ENCODE measurements at regions not wholly inside any gene's neighbourhood (a gene's known extent, or its start where the extent isn't known, plus 50 kb on each side); places are given as distances from the start of the nearest gene placed in this dataset.

DNA sequence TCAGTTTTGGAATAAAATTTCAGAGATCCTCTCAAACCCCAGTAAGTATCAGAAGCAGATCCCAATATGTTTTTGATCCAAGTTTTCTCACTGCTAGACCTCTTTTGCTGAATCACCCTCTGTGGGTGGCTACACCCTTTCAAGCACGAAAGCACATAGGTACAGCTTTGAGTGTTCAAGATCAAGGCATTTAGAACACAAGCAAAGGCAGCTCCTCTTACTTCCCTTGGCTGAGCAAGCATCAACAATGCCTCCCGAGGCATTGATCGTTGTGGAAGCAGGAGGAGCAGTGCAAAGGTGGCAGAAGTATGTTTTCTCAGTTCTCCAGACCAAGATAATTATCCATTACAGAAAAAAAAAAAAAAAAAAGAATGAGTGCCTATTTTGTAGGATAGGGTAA, 72.0 kb upstream of the TSPAN7 start:
- intact Hi-C loops (cut with micrococcal nuclease), result no loop called here
- ChIA-PET CTCF (no interaction called here), POLR2A (no interaction called here)
- Histone ChIP-seq H3K4me3 (replicated peaks in 1 of 3; ENCODE audit: insufficient read depth in 1 of 3, low read depth in 1 of 3, low read length in 3 of 3) (no peak overlapping the region), H3K27me3 (ENCODE audit: control insufficient read depth in 2 of 2, insufficient read depth in 2 of 2, low read length in 2 of 2) (no peaks in the 10 kb centered on the region), H3K4me2 (ENCODE audit: insufficient read depth, low read length) (no peak overlapping the region), H2AFZ (ENCODE audit: low read depth, low read length) (no peak overlapping the region), H3K27ac (ENCODE audit: insufficient read depth, low read depth, low read length) (no peak overlapping the region), H3K9me1 (replicated peaks; ENCODE audit: control insufficient read depth, extremely low read depth, insufficient read depth, low read length) (no peaks in the 10 kb centered on the region), H4K20me1 (replicated peaks; ENCODE audit: control insufficient read depth, extremely low read depth, insufficient read depth, low read length) (no peaks in the 10 kb centered on the region), H3K9me3 (replicated peaks; ENCODE audit: control insufficient read depth, insufficient read depth, low read length) (no peaks in the 10 kb centered on the region), H3K79me2 (ENCODE audit: control insufficient read depth, insufficient read depth, low read length) (no peaks in the 10 kb centered on the region), H3K4me1 (ENCODE audit: control insufficient read depth, extremely low read depth, insufficient read depth, low read length) (no peaks in the 10 kb centered on the region), H3K9ac (replicated peaks; ENCODE audit: extremely low read depth, insufficient read depth, low read length) (no peak overlapping the region), H3K36me3 (ENCODE audit: control insufficient read depth in 2 of 2, extremely low read depth in 1 of 2, insufficient read depth in 2 of 2, low read length in 2 of 2) (no peaks in the 10 kb centered on the region)
- TF ChIP-seq GATA2 (IDR thresholded peaks at IDR 0.05; ENCODE audit: insufficient read depth, insufficient read length, low read depth, low read length) (no peak), JUN (IDR thresholded peaks at IDR 0.05; ENCODE audit: borderline replicate concordance, insufficient read depth, insufficient read length, low read depth) (no peak), POLR2AphosphoS5 (IDR thresholded peaks at IDR 0.05; ENCODE audit: insufficient read depth, low read depth, low read length) (no peak), POLR2A (IDR thresholded peaks at IDR 0.05; ENCODE audit: low read depth, low read length) (no peak), FOS (IDR thresholded peaks at IDR 0.05; ENCODE audit: borderline replicate concordance, insufficient read depth, low read length) (no peak), MYC (IDR thresholded peaks at IDR 0.05; ENCODE audit: low read depth, low read length) (no peak), EZH2 (IDR thresholded peaks at IDR 0.05; ENCODE audit: borderline replicate concordance, low read depth, low read length, severe bottlenecking) (no peak)
- TF ChIP-seq, protein P1, sequence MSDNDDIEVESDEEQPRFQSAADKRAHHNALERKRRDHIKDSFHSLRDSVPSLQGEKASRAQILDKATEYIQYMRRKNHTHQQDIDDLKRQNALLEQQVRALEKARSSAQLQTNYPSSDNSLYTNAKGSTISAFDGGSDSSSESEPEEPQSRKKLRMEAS (IDR thresholded peaks at IDR 0.05; ENCODE audit: insufficient read depth, insufficient read length), result no peak
- dilution Hi-C loops (cut with MboI; ENCODE audit: extremely low pct_ligation_motif_present, low sequenced_read_pairs), result no loop called here
- FAIRE-seq, result no peak
- no TSS peak for BruUV-seq (replicated peaks)
- DNase-seq (ENCODE audit: low read depth, low spot score), result no peak

DNA sequence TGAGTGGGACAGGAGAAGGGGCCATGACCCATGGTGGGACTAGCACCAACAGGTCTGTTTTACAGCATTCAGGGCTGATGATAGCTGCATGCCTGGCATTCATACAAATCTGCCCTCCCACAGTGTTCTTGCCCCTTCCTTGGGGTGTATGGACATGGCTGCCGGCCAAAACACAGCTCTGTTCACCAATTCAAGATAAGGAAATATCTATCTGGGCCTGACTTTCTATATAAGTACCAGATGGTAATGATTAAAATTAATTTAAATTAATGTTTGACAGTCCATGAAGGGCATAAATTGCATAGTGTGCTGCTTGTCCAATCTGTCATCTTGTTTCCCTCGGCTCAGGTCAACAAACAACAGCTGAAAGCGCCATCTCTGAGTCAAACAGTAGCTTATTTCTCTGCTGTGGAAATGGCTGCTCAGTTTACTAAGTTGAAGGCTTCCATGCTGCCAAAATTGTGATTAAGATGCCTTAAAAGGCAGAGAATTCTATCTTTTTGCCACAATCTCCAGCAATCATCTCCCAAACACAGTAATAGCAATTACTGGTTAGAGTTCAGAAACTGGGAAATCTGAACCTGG, 67.0 kb upstream of the TSPAN7 start:
- H4K20me1 ChIP-seq (replicated peaks; ENCODE audit: control insufficient read depth, extremely low read depth, insufficient read depth, low read length), result no peaks in the 10 kb centered on the region
- dilution Hi-C loops (cut with MboI; ENCODE audit: extremely low pct_ligation_motif_present, low sequenced_read_pairs) (no loop called here), intact Hi-C loops (cut with micrococcal nuclease) (no loop called here)
- H2AFZ ChIP-seq (ENCODE audit: low read depth, low read length), result no peak overlapping the region
- no TSS peak for BruUV-seq (replicated peaks)
- no peaks in the 10 kb centered on the region for H3K79me2 ChIP-seq (ENCODE audit: control insufficient read depth, insufficient read depth, low read length)
- H3K9ac ChIP-seq (replicated peaks; ENCODE audit: extremely low read depth, insufficient read depth, low read length), result no peak overlapping the region
- no peak overlapping the region for H3K4me2 ChIP-seq (ENCODE audit: insufficient read depth, low read length)
- no peak overlapping the region for H3K27ac ChIP-seq (ENCODE audit: insufficient read depth, low read depth, low read length)
- H3K4me3 ChIP-seq (replicated peaks in 1 of 3; ENCODE audit: insufficient read depth in 1 of 3, low read depth in 1 of 3, low read length in 3 of 3), result no peak overlapping the region
- H3K36me3 ChIP-seq (ENCODE audit: control insufficient read depth in 2 of 2, extremely low read depth in 1 of 2, insufficient read depth in 2 of 2, low read length in 2 of 2), result no peaks in the 10 kb centered on the region
- FAIRE-seq (no peak), DNase-seq (ENCODE audit: low read depth, low spot score) (no peak)
- H3K4me1 ChIP-seq (ENCODE audit: control insufficient read depth, extremely low read depth, insufficient read depth, low read length), result no peaks in the 10 kb centered on the region
- CTCF ChIA-PET, result no interaction called here
- no peaks in the 10 kb centered on the region for H3K9me3 ChIP-seq (replicated peaks; ENCODE audit: control insufficient read depth, insufficient read depth, low read length)
- H3K9me1 ChIP-seq (replicated peaks; ENCODE audit: control insufficient read depth, extremely low read depth, insufficient read depth, low read length), result no peaks in the 10 kb centered on the region
- no peak for TF ChIP-seq FOS (IDR thresholded peaks at IDR 0.05; ENCODE audit: borderline replicate concordance, insufficient read depth, low read length)
- TF ChIP-seq JUN (IDR thresholded peaks at IDR 0.05; ENCODE audit: borderline replicate concordance, insufficient read depth, insufficient read length, low read depth), result no peak
- no peak for TF ChIP-seq MYC (IDR thresholded peaks at IDR 0.05; ENCODE audit: low read depth, low read length)
- TF ChIP-seq, protein P1 (IDR thresholded peaks at IDR 0.05; ENCODE audit: insufficient read depth, insufficient read length), result no peak
- no peak for TF ChIP-seq EZH2 (IDR thresholded peaks at IDR 0.05; ENCODE audit: borderline replicate concordance, low read depth, low read length, severe bottlenecking)
- no peak for TF ChIP-seq GATA2 (IDR thresholded peaks at IDR 0.05; ENCODE audit: insufficient read depth, insufficient read length, low read depth, low read length)
- no peak for TF ChIP-seq POLR2AphosphoS5 (IDR thresholded peaks at IDR 0.05; ENCODE audit: insufficient read depth, low read depth, low read length)
- TF ChIP-seq POLR2A (IDR thresholded peaks at IDR 0.05; ENCODE audit: low read depth, low read length), result no peak
- TF ChIP-seq CTCF (IDR thresholded peaks at IDR 0.05; ENCODE audit: extremely low read depth in 1 of 2, insufficient read depth in 1 of 2, low read depth in 1 of 2, low read length in 2 of 2), result no peak
- POLR2A ChIA-PET, result no interaction called here
- H3K27me3 ChIP-seq (ENCODE audit: control insufficient read depth in 2 of 2, insufficient read depth in 2 of 2, low read length in 2 of 2), result no peaks in the 10 kb centered on the region
